ENCODE measurements at regions not wholly inside any gene's neighbourhood (a gene's known extent, or its start where the extent isn't known, plus 50 kb on each side); places are given as distances from the start of the nearest gene placed in this dataset.

- H3K4me1 ChIP-seq (ENCODE audit: insufficient read depth, low read length): no peaks in the 10 kb centered on the region
- intact Hi-C loops (cut with micrococcal nuclease): no loop called here
- H3K9me3 ChIP-seq (ENCODE audit: control insufficient read depth in 1 of 2, low read length in 2 of 2): no peaks in the 10 kb centered on the region
- H3K4me3 Mint-ChIP-seq: no peak overlapping the region
- no peak overlapping the region for H3K27ac Mint-ChIP-seq
- ChIA-PET POLR2A (ENCODE audit: partially characterized antibody) (no interaction called here), CTCF (ENCODE audit: partially characterized antibody) (no interaction called here)
- no peak overlapping the region for H3K4me3 ChIP-seq (ENCODE audit: low read length in 2 of 2)
- H3K36me3 Mint-ChIP-seq: peaks cover 17 to 69% of the 10 kb centered on the region in 2 donors
- H3K27ac ChIP-seq (ENCODE audit: low read depth, low read length): no peak overlapping the region
- H3K27me3 Mint-ChIP-seq: no peaks in the 10 kb centered on the region
- H3K27me3 ChIP-seq (ENCODE audit: insufficient read depth, low read length): no peaks in the 10 kb centered on the region
- DNase-seq: no peak
- no peaks in the 10 kb centered on the region for H3K9me3 Mint-ChIP-seq
- H3K4me1 Mint-ChIP-seq: no peaks in the 10 kb centered on the region
- H3K36me3 ChIP-seq (ENCODE audit: insufficient read depth, low read length): no peaks in the 10 kb centered on the region
These were observed 193.7 kb downstream of the MIAT start for GRCh38 chr22:26851125-26851524.

DNA sequence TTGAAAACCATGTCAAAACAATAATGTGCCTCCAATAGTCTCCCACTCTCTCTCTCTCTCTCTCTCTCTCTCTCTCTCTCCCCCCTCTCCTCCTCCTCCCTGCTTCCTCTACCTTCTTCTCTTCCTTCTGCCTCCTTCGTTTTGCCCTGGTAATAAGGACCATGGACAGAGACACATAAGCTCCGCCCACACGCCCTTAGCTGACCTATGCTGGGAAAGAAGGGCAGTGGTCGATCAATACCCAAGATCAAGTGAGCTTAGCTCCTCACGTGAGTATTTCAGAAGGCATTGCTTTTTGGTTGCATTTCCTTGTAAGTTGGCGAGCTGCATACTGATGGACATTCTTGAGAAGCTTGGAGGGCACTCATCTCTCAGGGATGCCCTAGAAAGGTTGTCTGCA, 194.8 kb downstream of the MIAT start:
- Histone ChIP-seq H3K4me1 (ENCODE audit: insufficient read depth, low read length) (no peaks in the 10 kb centered on the region), H3K27ac (ENCODE audit: low read depth, low read length) (no peak overlapping the region), H3K4me3 (ENCODE audit: low read length in 2 of 2) (no peak overlapping the region), H3K27me3 (ENCODE audit: insufficient read depth, low read length) (no peaks in the 10 kb centered on the region), H3K36me3 (ENCODE audit: insufficient read depth, low read length) (no peaks in the 10 kb centered on the region), H3K9me3 (ENCODE audit: control insufficient read depth in 1 of 2, low read length in 2 of 2) (no peaks in the 10 kb centered on the region)
- CTCF ChIA-PET (ENCODE audit: partially characterized antibody): interaction anchor here (0.6 kb wide), 2 partner anchors 141 to 385 kb away, joined by 3 read pairs; no protein-coding TSS in a partner anchor
- Mint-ChIP-seq H3K27me3 (no peaks in the 10 kb centered on the region), H3K36me3 (peaks cover 17 to 66% of the 10 kb centered on the region in 2 donors), H3K9me3 (no peaks in the 10 kb centered on the region), H3K27ac (no peak overlapping the region), H3K4me1 (no peaks in the 10 kb centered on the region), H3K4me3 (no peak overlapping the region)
- DNase-seq: no peak
- POLR2A ChIA-PET (ENCODE audit: partially characterized antibody): no interaction called here
- intact Hi-C loops (cut with micrococcal nuclease): no loop called here

DNA sequence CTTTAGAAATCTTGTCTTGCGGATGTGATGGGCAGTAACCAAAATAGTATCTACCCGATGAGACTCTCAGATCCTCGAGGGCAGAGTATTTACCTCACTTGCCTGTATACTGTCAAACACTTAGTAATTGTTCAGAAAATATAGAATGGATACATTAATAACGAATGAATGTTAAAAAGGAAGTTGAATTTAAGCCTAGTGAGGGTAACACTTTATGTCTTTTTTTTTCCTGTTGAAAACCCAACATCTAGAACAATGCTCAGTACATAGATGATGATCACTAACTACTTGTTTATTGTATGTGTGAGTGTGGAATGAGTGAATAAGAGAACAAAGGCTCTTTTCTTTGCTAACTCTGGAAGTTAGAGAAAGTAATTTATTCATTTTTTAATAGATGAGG, 195.7 kb downstream of the MIAT start:
- ChIA-PET POLR2A (ENCODE audit: partially characterized antibody) (no interaction called here), CTCF (ENCODE audit: partially characterized antibody) (no interaction called here)
- no peaks in the 10 kb centered on the region for H3K27me3 ChIP-seq (ENCODE audit: insufficient read depth, low read length)
- Mint-ChIP-seq H3K4me3 (no peak overlapping the region), H3K36me3 (peaks cover 19 to 71% of the 10 kb centered on the region in 2 donors), H3K27me3 (no peaks in the 10 kb centered on the region), H3K4me1 (peaks cover 0 to 1% (median 0%) of the 10 kb centered on the region in 4 donors), H3K9me3 (peaks cover 0 to 2% (median 0%) of the 10 kb centered on the region in 8 donors), H3K27ac (no peak overlapping the region)
- no peak overlapping the region for H3K4me3 ChIP-seq (ENCODE audit: low read length in 2 of 2)
- no peak for DNase-seq
- no peaks in the 10 kb centered on the region for H3K36me3 ChIP-seq (ENCODE audit: insufficient read depth, low read length)
- no peak overlapping the region for H3K27ac ChIP-seq (ENCODE audit: low read depth, low read length)
- intact Hi-C loops (cut with micrococcal nuclease): no loop called here
- no peaks in the 10 kb centered on the region for H3K9me3 ChIP-seq (ENCODE audit: control insufficient read depth in 1 of 2, low read length in 2 of 2)
- no peaks in the 10 kb centered on the region for H3K4me1 ChIP-seq (ENCODE audit: insufficient read depth, low read length)

DNA sequence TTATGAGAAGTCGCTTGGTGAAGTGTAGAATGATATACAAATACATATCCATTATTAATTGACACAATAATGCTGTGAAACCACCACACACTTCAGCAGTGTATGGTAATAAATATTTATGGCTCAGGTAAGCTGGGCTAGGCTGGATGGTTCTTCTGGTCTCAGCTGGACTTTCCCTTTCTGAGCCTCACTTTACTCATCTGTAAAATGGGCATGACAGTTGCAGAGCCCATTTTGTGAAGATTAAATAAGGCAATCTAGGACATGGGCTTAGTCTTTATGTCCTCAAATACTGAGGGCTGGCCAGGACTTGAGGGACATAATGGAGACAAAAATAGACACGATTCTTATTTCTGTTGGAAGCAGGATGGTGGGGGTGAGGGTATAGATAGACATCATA, 196.1 kb downstream of the MIAT start:
- intact Hi-C loops (cut with micrococcal nuclease): no loop called here
- Mint-ChIP-seq H3K27ac (peak overlapping the region in 1 of 7 donors; percentile 49), H3K4me1 (peaks cover 0 to 1% (median 0%) of the 10 kb centered on the region in 4 donors), H3K4me3 (no peak overlapping the region), H3K36me3 (peaks cover 22 to 67% of the 10 kb centered on the region in 2 donors), H3K27me3 (no peaks in the 10 kb centered on the region), H3K9me3 (peaks cover 0 to 2% (median 0%) of the 10 kb centered on the region in 8 donors)
- ChIA-PET POLR2A (ENCODE audit: partially characterized antibody) (no interaction called here), CTCF (ENCODE audit: partially characterized antibody) (no interaction called here)
- no peak for DNase-seq
- no peak overlapping the region for H3K27ac ChIP-seq (ENCODE audit: low read depth, low read length)
- H3K36me3 ChIP-seq (ENCODE audit: insufficient read depth, low read length): no peaks in the 10 kb centered on the region
- no peak overlapping the region for H3K4me3 ChIP-seq (ENCODE audit: low read length in 2 of 2)
- no peaks in the 10 kb centered on the region for H3K4me1 ChIP-seq (ENCODE audit: insufficient read depth, low read length)
- H3K9me3 ChIP-seq (ENCODE audit: control insufficient read depth in 1 of 2, low read length in 2 of 2): no peaks in the 10 kb centered on the region
- H3K27me3 ChIP-seq (ENCODE audit: insufficient read depth, low read length): no peaks in the 10 kb centered on the region

DNA sequence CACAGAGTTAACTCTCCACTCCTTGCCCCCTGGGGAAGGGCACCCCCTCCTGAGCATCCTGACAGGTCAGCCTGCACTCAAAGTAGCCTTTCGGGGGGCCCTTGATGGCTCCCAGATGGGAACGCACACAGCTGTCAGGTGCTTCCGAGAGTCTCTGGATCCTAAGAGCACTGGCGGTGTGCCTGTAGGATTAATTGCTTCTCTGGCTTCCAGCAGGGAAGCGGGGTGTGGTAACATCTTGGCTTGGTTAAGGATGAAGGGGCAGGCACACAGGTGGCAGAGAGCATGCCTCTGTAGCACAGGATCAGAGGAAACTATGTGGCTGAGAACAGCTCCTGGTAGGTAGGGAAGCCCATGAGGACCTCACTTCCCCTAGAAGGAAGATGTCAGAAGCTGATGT, 199.8 kb downstream of the MIAT start:
- Mint-ChIP-seq H3K4me1 (peaks cover 0 to 1% (median 0%) of the 10 kb centered on the region in 4 donors), H3K27ac (no peak overlapping the region), H3K36me3 (peaks cover 21 to 60% of the 10 kb centered on the region in 2 donors), H3K27me3 (no peaks in the 10 kb centered on the region), H3K9me3 (peaks cover 0 to 2% (median 0%) of the 10 kb centered on the region in 8 donors), H3K4me3 (no peak overlapping the region)
- no peaks in the 10 kb centered on the region for H3K4me1 ChIP-seq (ENCODE audit: insufficient read depth, low read length)
- POLR2A ChIA-PET (ENCODE audit: partially characterized antibody): no interaction called here
- no peak for DNase-seq
- no peaks in the 10 kb centered on the region for H3K36me3 ChIP-seq (ENCODE audit: insufficient read depth, low read length)
- intact Hi-C loops (cut with micrococcal nuclease): no loop called here
- H3K4me3 ChIP-seq (ENCODE audit: low read length in 2 of 2): no peak overlapping the region
- H3K27me3 ChIP-seq (ENCODE audit: insufficient read depth, low read length): no peaks in the 10 kb centered on the region
- H3K27ac ChIP-seq (ENCODE audit: low read depth, low read length): no peak overlapping the region
- no peaks in the 10 kb centered on the region for H3K9me3 ChIP-seq (ENCODE audit: control insufficient read depth in 1 of 2, low read length in 2 of 2)
- CTCF ChIA-PET (ENCODE audit: partially characterized antibody): no interaction called here

GRCh38 chr22:26860301-26860700, 202.9 kb downstream of the MIAT start:
- Mint-ChIP-seq H3K4me1 (peaks cover 0 to 1% (median 0%) of the 10 kb centered on the region in 4 donors), H3K4me3 (peak overlapping the region in 1 of 8 donors; percentile 38), H3K36me3 (peaks cover 38 to 64% of the 10 kb centered on the region in 2 donors), H3K27me3 (no peaks in the 10 kb centered on the region), H3K9me3 (peaks cover 0 to 7% (median under 1%) of the 10 kb centered on the region in 8 donors), H3K27ac (no peak overlapping the region)
- Histone ChIP-seq H3K4me3 (ENCODE audit: low read length in 2 of 2) (no peak overlapping the region), H3K4me1 (ENCODE audit: insufficient read depth, low read length) (no peaks in the 10 kb centered on the region), H3K27me3 (ENCODE audit: insufficient read depth, low read length) (no peaks in the 10 kb centered on the region), H3K9me3 (ENCODE audit: control insufficient read depth in 1 of 2, low read length in 2 of 2) (no peaks in the 10 kb centered on the region), H3K27ac (ENCODE audit: low read depth, low read length) (no peak overlapping the region), H3K36me3 (ENCODE audit: insufficient read depth, low read length) (no peaks in the 10 kb centered on the region)
- intact Hi-C loops (cut with micrococcal nuclease): no loop called here
- ChIA-PET POLR2A (ENCODE audit: partially characterized antibody) (no interaction called here), CTCF (ENCODE audit: partially characterized antibody) (no interaction called here)
- DNase-seq: no peak

DNA sequence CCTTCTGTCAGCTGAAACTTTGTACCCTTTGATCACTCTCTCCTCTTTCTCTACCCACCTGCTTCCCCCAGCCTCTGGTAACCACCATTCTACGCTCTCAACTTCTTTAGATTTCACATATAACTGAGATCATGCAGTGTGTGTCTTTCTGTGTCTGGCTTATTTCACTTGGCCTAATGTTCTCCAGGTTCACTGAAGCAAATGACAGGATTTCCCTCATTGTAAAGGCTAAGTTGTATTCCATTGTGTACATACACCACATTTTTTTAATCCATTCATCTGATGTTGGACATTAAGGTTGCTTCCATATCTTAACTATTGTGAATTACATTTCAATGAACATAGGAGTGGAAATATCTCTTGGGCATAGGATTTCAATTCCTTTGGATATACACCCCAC, 207.6 kb downstream of the MIAT start:
- peaks cover 61 to 72% of the 10 kb centered on the region in 2 donors for H3K36me3 Mint-ChIP-seq
- H3K4me1 ChIP-seq (ENCODE audit: insufficient read depth, low read length): no peaks in the 10 kb centered on the region
- H3K4me1 Mint-ChIP-seq: no peaks in the 10 kb centered on the region

GRCh38 chr22:26883393-26883792, 226.0 kb downstream of the MIAT start:
- Mint-ChIP-seq H3K27me3 (no peaks in the 10 kb centered on the region), H3K9me3 (no peaks in the 10 kb centered on the region), H3K36me3 (peaks cover 49 to 75% of the 10 kb centered on the region in 2 donors), H3K27ac (no peak overlapping the region), H3K4me3 (peak overlapping the region in 1 of 8 donors; percentile 33), H3K4me1 (no peaks in the 10 kb centered on the region)
- Histone ChIP-seq H3K27me3 (ENCODE audit: insufficient read depth, low read length) (no peaks in the 10 kb centered on the region), H3K27ac (ENCODE audit: low read depth, low read length) (no peak overlapping the region), H3K4me1 (ENCODE audit: insufficient read depth, low read length) (no peaks in the 10 kb centered on the region), H3K4me3 (ENCODE audit: low read length in 2 of 2) (no peak overlapping the region), H3K9me3 (ENCODE audit: control insufficient read depth in 1 of 2, low read length in 2 of 2) (no peaks in the 10 kb centered on the region), H3K36me3 (ENCODE audit: insufficient read depth, low read length) (no peaks in the 10 kb centered on the region)
- CTCF ChIA-PET (ENCODE audit: partially characterized antibody): no interaction called here
- POLR2A ChIA-PET (ENCODE audit: partially characterized antibody): no interaction called here
- no peak for DNase-seq
- intact Hi-C loops (cut with micrococcal nuclease): no loop called here

More for the DNA sequence above, 207.6 kb downstream of the MIAT start:
- H3K9me3 ChIP-seq (ENCODE audit: control insufficient read depth in 1 of 2, low read length in 2 of 2): no peaks in the 10 kb centered on the region
- H3K9me3 Mint-ChIP-seq: peaks cover 0 to 23% (median 11%) of the 10 kb centered on the region in 8 donors
- POLR2A ChIA-PET (ENCODE audit: partially characterized antibody): no interaction called here
- DNase-seq: no peak
- H3K27me3 Mint-ChIP-seq: no peaks in the 10 kb centered on the region
- no peak overlapping the region for H3K4me3 ChIP-seq (ENCODE audit: low read length in 2 of 2)
- intact Hi-C loops (cut with micrococcal nuclease): no loop called here
- no peak overlapping the region for H3K27ac ChIP-seq (ENCODE audit: low read depth, low read length)
- CTCF ChIA-PET (ENCODE audit: partially characterized antibody): no interaction called here
- no peak overlapping the region for H3K4me3 Mint-ChIP-seq
- H3K27me3 ChIP-seq (ENCODE audit: insufficient read depth, low read length): no peaks in the 10 kb centered on the region
- peak overlapping the region in 1 of 7 donors; percentile 20 for H3K27ac Mint-ChIP-seq
- H3K36me3 ChIP-seq (ENCODE audit: insufficient read depth, low read length): no peaks in the 10 kb centered on the region

Measured in CD4-positive, alpha-beta memory T cell (primary cell).